GM12878 (cell line): ENCODE measurements at regions not wholly inside any gene's neighbourhood (a gene's known extent, or its start where the extent isn't known, plus 50 kb on each side); places are given as distances from the start of the nearest gene placed in this dataset.

Experiments used
- ATAC-seq: fragments of 200-7000 bp; cut with Tn5 transposase; 3 replicates; pipeline ENCODE4 v1.9.1; 2020; ENCODE audit warnings: mild to moderate bottlenecking, moderate library complexity
- BruUV-seq: library from RNA; stranded (reverse); fragments of 400-500 nt; replicated peaks from 2 replicates; lab custom pipeline; 2021; lab: Mats Ljungman, UMichigan
- CTCF ChIA-PET: fragments of 300-600 bp; sonication (Branson Sonifier 250); formaldehyde crosslinking; extraction: SDS; loops from one replicate; lab custom pipeline; 2021; ENCODE audit warnings: inconsistent platforms; lab: Yijun Ruan, JAX
- POLR2A ChIA-PET: fragments of 350-600 bp; formaldehyde crosslinking; extraction: SDS; loops from one replicate; lab custom pipeline; 2021; ENCODE audit warnings: inconsistent platforms; lab: Charles Lee
- RAD21 ChIA-PET: fragments of 300-600 bp; sonication (Branson Sonifier 250); formaldehyde crosslinking; loops from one replicate; lab custom pipeline; 2023; ENCODE audit warnings: antibody characterized with exemption; ENCODE audit not compliant: unreplicated experiment; lab: Charles Lee
- SMC1A ChIA-PET: fragments of 300-600 bp; sonication (Branson Sonifier 250); formaldehyde crosslinking; loops from one replicate; lab custom pipeline; 2023; ENCODE audit not compliant: unreplicated experiment, uncharacterized antibody; lab: Charles Lee
- DNase-seq: peaks from one replicate; pipeline ENCODE4 v3.0.0-alpha.2; 2011; ENCODE audit warnings: low read depth, low spot score
- FAIRE-seq: peaks from 3 replicates; lab custom pipeline; 2011; peaks lifted over from hg19 to GRCh38; lab: Jason Lieb, UNC
- H2AFZ ChIP-seq: 2 replicates; pipeline ENCODE4 v1.6.0; 2011; ENCODE audit warnings: low read depth, low read length, control low read depth; ENCODE audit not compliant: control insufficient read depth
- H3K27ac ChIP-seq: 2 replicates; pipeline ENCODE4 v1.5.1; 2011; ENCODE audit warnings: control low read depth; ENCODE audit not compliant: control insufficient read depth, insufficient read depth
- H3K27me3 ChIP-seq, 2 experiments: replicated peaks in 1 of 2; 2 replicates each; pipeline versions ENCODE4 v1.6.0 to v1.6.1; 2011; ENCODE audit warnings: low read length in 1 of 2; ENCODE audit not compliant: control insufficient read depth in 2 of 2, insufficient read depth in 2 of 2
- H3K36me3 ChIP-seq, 2 experiments: 2 replicates each; pipeline ENCODE4 v1.5.1; 2011; ENCODE audit warnings: low read length in 1 of 2; ENCODE audit not compliant: control insufficient read depth in 2 of 2, insufficient read depth in 2 of 2
- H3K4me1 ChIP-seq: 2 replicates; pipeline ENCODE4 v1.6.1; 2011; ENCODE audit warnings: mild to moderate bottlenecking, low read length, moderate library complexity, mixed read lengths; ENCODE audit not compliant: control insufficient read depth, insufficient read depth
- H3K4me2 ChIP-seq: 2 replicates; pipeline ENCODE4 v1.6.0; 2011; ENCODE audit warnings: control low read depth; ENCODE audit not compliant: control insufficient read depth, insufficient read depth
- H3K4me3 ChIP-seq: fragments of 200-600 bp; sonication (generic); 2 replicates; pipeline ENCODE4 v1.5.1; 2016
- H3K79me2 ChIP-seq: 2 replicates; pipeline ENCODE4 v1.6.0; 2011; ENCODE audit warnings: low read length; ENCODE audit not compliant: control insufficient read depth, insufficient read depth
- H3K9ac ChIP-seq: 2 replicates; pipeline ENCODE4 v1.8.0; 2011; ENCODE audit warnings: low read length, control low read depth, mixed read lengths; ENCODE audit not compliant: control insufficient read depth, insufficient read depth
- H3K9me3 ChIP-seq: replicated peaks from 3 replicates; pipeline ENCODE4 v1.5.1; 2011; ENCODE audit warnings: mild to moderate bottlenecking, low read length; ENCODE audit not compliant: control insufficient read depth, insufficient read depth
- H4K20me1 ChIP-seq: 2 replicates; pipeline ENCODE4 v1.6.0; 2011; ENCODE audit not compliant: control insufficient read depth, insufficient read depth
- CHD2 ChIP-seq: IDR thresholded peaks from 2 replicates; pipeline ENCODE4 v1.6.1; 2011; ENCODE audit warnings: low read depth, low read length, improper control_type of control experiment, borderline replicate concordance
- EP300 ChIP-seq, 2 experiments: fragments of 150-350 bp in 1 of 2; IDR thresholded peaks; 2 replicates each; pipeline ENCODE4 v1.6.1; 2011 to 2012; ENCODE audit warnings: low read depth in 2 of 2, low read length in 2 of 2, borderline replicate concordance in 1 of 2, improper control_type of control experiment in 1 of 2, inconsistent platforms in 1 of 2; ENCODE audit not compliant: control insufficient read depth in 1 of 2
- EZH2 ChIP-seq: IDR thresholded peaks from 2 replicates; pipeline ENCODE4 v1.6.1; 2012; ENCODE audit warnings: low read depth, mild to moderate bottlenecking, control low read depth, inconsistent platforms, low read length, borderline replicate concordance; ENCODE audit not compliant: control insufficient read depth
- FOXK2 ChIP-seq: fragments of 450-650 bp; IDR thresholded peaks from 2 replicates; pipeline ENCODE4 v1.6.1; 2017; ENCODE audit warnings: mild to moderate bottlenecking, moderate library complexity
- HDAC2 ChIP-seq: fragments of 200-600 bp; sonication (generic); IDR thresholded peaks from 2 replicates; pipeline ENCODE4 v1.6.1; 2017
- IKZF1 ChIP-seq: fragments of 450-650 bp; conservative IDR thresholded peaks from 2 replicates; pipeline ENCODE4 v1.6.1; 2017; ENCODE audit warnings: antibody characterized with exemption, mild to moderate bottlenecking
- JUNB ChIP-seq: IDR thresholded peaks from 2 replicates; pipeline ENCODE4 v1.6.1; 2016; ENCODE audit warnings: antibody characterized with exemption, mild to moderate bottlenecking
- KAT2A ChIP-seq: conservative IDR thresholded peaks from 2 replicates; pipeline ENCODE4 v1.6.1; 2011; ENCODE audit warnings: low read depth, low read length; ENCODE audit not compliant: control insufficient read depth
- MYC ChIP-seq: IDR thresholded peaks from 2 replicates; pipeline ENCODE4 v1.6.1; 2011; ENCODE audit warnings: mild to moderate bottlenecking, low read length, moderate library complexity, inconsistent platforms; ENCODE audit not compliant: insufficient read depth, insufficient replicate concordance, insufficient read length, severe bottlenecking
- SMC3 ChIP-seq: IDR thresholded peaks from 2 replicates; pipeline ENCODE4 v1.6.1; 2011; ENCODE audit warnings: low read length, improper control_type of control experiment, borderline replicate concordance
- TAF1 ChIP-seq: IDR thresholded peaks from 2 replicates; pipeline ENCODE4 v1.6.1; 2011; ENCODE audit warnings: mild to moderate bottlenecking, low read depth, low read length, borderline replicate concordance
- ZNF274 ChIP-seq: IDR thresholded peaks from one replicate; pipeline ENCODE4 v1.8.0; 2011; ENCODE audit not compliant: insufficient read length, insufficient read depth
- ZNF384 ChIP-seq: IDR thresholded peaks from 2 replicates; pipeline ENCODE4 v1.6.1; 2012; ENCODE audit warnings: low read depth, mild to moderate bottlenecking, low read length, improper control_type of control experiment, borderline replicate concordance
- ZSCAN29 ChIP-seq: fragments of 450-650 bp; IDR thresholded peaks from 2 replicates; pipeline ENCODE4 v1.6.1; 2017; ENCODE audit warnings: mild to moderate bottlenecking, moderate library complexity
- WGBS: methylation state at CpG from one replicate; pipeline ENCODE4 v1.1.6; 2016; ENCODE audit warnings: low lambda C conversion rate; ENCODE audit not compliant: insufficient replicate concordance, insufficient coverage; ENCODE audit errors: missing lambda C conversion rate; 5-methylcytosine and 5-hydroxymethylcytosine counted together
- in situ Hi-C: fragments of 300-500 bp; cut with MboI; formaldehyde crosslinking; loops from 9 replicates; pipeline ENCODE4 v1.14.3; 2018; ENCODE audit warnings: mixed read lengths
- intact Hi-C: fragments of 100-400 bp; cut with micrococcal nuclease; formaldehyde crosslinking; loops from one replicate; pipeline ENCODE4 v1.14.2; 2022; ENCODE audit not compliant: unreplicated experiment
- TF ChIP-seq, protein P1 (sequence below): fragments of 450-650 bp; conservative IDR thresholded peaks from 2 replicates; pipeline ENCODE4 v1.6.1; 2017; ENCODE audit warnings: mild to moderate bottlenecking, moderate library complexity
- TF ChIP-seq, protein P2 (sequence below): fragments of 150-350 bp; IDR thresholded peaks from 2 replicates; pipeline ENCODE4 v1.6.1; 2016; ENCODE audit warnings: low read depth, low read length
- TF ChIP-seq, protein P3 (sequence below), 3 experiments: IDR thresholded peaks in 2 of 3; conservative IDR thresholded peaks in 1 of 3; 2 replicates each; pipeline ENCODE4 v1.5.1; 2011; ENCODE audit warnings: low read depth in 3 of 3, low read length in 3 of 3, mild to moderate bottlenecking in 3 of 3, control low read depth in 2 of 3, moderate library complexity in 2 of 3, inconsistent platforms in 1 of 3, mixed read lengths in 1 of 3; ENCODE audit not compliant: control insufficient read depth in 2 of 3, insufficient read depth in 1 of 3; ENCODE audit errors: extremely low read depth in 1 of 3

DNA sequence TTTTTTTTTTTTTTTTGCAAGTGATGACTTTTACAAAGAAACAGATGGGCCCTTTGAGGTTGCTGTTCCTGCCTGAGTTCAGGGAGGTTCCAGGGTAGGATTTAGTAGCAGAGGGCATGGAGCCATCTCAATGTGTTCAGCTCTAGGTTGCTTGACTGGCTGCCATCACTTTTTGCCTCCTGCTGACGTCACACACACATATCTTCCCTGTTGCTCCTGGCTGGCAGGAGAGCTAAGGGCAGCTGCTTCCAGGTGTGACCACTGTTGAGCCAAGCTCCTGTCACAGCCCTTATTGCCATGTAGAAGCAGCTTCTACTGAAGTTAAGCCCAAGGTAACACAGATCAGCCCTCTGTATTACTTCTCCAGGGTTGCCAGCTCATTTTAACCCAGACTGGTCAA lies 394.2 kb upstream of the SPRED2 start (continued):
- TF ChIP-seq EP300 (IDR thresholded peaks at IDR 0.05; ENCODE audit: borderline replicate concordance in 1 of 2, control insufficient read depth in 1 of 2, low read depth in 2 of 2, low read length in 2 of 2): no peak

DNA sequence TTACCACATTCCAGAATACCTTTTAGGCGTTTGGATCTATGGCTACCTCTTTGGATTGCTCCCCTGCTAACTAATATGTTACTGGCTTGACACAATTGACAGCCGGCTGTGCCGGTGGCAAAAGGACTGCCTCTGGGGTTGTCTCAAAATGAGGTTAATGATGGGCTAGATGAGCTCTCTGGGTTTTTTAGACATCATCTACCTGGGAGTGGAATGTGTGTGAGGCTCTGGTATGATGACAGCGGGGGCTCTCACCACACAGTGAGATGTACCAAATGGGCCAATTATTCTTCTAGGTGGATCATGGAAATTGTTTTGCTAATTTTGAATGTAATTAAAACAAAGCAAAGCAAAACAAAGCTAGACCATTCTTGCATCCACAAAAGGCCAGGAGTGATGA lies 391.1 kb upstream of the SPRED2 start:
- no peaks in the 10 kb centered on the region for H3K79me2 ChIP-seq
- ChIA-PET CTCF (no interaction called here), RAD21 (no interaction called here), SMC1A (no interaction called here), POLR2A (no interaction called here)
- H4K20me1 ChIP-seq: no peaks in the 10 kb centered on the region
- no peak overlapping the region for H3K4me3 ChIP-seq
- H3K4me2 ChIP-seq: no peak overlapping the region
- H3K27me3 ChIP-seq: no peaks in the 10 kb centered on the region; a peak in 1 of 4 replicates
- FAIRE-seq: no peak
- H3K9ac ChIP-seq: no peak overlapping the region
- no peaks in the 10 kb centered on the region for H3K9me3 ChIP-seq
- H3K4me1 ChIP-seq: no peaks in the 10 kb centered on the region
- no peak for DNase-seq
- no peak overlapping the region for H3K27ac ChIP-seq
- intact Hi-C loops: no loop called here
- ATAC-seq: no peak
- BruUV-seq: no TSS peak
- no peak overlapping the region for H2AFZ ChIP-seq
- no peaks in the 10 kb centered on the region for H3K36me3 ChIP-seq
- in situ Hi-C loops: no loop called here
- 50% methylated on average over 4 of the region's 4 CpGs for WGBS
- TF ChIP-seq FOXK2 (no peak), CHD2 (no peak), ZNF384 (no peak), KAT2A (no peak), IKZF1 (no peak), SMC3 (no peak), TAF1 (no peak), ZNF274 (no peak), ZSCAN29 (no peak), HDAC2 (no peak), MYC (no peak), EZH2 (no peak), JUNB (no peak)
- TF ChIP-seq, protein P1, sequence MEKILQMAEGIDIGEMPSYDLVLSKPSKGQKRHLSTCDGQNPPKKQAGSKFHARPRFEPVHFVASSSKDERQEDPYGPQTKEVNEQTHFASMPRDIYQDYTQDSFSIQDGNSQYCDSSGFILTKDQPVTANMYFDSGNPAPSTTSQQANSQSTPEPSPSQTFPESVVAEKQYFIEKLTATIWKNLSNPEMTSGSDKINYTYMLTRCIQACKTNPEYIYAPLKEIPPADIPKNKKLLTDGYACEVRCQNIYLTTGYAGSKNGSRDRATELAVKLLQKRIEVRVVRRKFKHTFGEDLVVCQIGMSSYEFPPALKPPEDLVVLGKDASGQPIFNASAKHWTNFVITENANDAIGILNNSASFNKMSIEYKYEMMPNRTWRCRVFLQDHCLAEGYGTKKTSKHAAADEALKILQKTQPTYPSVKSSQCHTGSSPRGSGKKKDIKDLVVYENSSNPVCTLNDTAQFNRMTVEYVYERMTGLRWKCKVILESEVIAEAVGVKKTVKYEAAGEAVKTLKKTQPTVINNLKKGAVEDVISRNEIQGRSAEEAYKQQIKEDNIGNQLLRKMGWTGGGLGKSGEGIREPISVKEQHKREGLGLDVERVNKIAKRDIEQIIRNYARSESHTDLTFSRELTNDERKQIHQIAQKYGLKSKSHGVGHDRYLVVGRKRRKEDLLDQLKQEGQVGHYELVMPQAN: no peak
- TF ChIP-seq, protein P2, sequence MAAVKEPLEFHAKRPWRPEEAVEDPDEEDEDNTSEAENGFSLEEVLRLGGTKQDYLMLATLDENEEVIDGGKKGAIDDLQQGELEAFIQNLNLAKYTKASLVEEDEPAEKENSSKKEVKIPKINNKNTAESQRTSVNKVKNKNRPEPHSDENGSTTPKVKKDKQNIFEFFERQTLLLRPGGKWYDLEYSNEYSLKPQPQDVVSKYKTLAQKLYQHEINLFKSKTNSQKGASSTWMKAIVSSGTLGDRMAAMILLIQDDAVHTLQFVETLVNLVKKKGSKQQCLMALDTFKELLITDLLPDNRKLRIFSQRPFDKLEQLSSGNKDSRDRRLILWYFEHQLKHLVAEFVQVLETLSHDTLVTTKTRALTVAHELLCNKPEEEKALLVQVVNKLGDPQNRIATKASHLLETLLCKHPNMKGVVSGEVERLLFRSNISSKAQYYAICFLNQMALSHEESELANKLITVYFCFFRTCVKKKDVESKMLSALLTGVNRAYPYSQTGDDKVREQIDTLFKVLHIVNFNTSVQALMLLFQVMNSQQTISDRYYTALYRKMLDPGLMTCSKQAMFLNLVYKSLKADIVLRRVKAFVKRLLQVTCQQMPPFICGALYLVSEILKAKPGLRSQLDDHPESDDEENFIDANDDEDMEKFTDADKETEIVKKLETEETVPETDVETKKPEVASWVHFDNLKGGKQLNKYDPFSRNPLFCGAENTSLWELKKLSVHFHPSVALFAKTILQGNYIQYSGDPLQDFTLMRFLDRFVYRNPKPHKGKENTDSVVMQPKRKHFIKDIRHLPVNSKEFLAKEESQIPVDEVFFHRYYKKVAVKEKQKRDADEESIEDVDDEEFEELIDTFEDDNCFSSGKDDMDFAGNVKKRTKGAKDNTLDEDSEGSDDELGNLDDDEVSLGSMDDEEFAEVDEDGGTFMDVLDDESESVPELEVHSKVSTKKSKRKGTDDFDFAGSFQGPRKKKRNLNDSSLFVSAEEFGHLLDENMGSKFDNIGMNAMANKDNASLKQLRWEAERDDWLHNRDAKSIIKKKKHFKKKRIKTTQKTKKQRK: no peak
- TF ChIP-seq, protein P3, sequence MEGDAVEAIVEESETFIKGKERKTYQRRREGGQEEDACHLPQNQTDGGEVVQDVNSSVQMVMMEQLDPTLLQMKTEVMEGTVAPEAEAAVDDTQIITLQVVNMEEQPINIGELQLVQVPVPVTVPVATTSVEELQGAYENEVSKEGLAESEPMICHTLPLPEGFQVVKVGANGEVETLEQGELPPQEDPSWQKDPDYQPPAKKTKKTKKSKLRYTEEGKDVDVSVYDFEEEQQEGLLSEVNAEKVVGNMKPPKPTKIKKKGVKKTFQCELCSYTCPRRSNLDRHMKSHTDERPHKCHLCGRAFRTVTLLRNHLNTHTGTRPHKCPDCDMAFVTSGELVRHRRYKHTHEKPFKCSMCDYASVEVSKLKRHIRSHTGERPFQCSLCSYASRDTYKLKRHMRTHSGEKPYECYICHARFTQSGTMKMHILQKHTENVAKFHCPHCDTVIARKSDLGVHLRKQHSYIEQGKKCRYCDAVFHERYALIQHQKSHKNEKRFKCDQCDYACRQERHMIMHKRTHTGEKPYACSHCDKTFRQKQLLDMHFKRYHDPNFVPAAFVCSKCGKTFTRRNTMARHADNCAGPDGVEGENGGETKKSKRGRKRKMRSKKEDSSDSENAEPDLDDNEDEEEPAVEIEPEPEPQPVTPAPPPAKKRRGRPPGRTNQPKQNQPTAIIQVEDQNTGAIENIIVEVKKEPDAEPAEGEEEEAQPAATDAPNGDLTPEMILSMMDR (IDR thresholded peaks at IDR 0.05 in 2 of 3, conservative IDR thresholded peaks at IDR 0.05 in 1 of 3; ENCODE audit: control insufficient read depth in 2 of 3, extremely low read depth in 1 of 3, insufficient read depth in 1 of 3, low read depth in 3 of 3, low read length in 3 of 3): no peak
